CD4-positive, alpha-beta T cell treated with Interleukin-1 beta for 1 hour (primary cell): ENCODE measurements at regions not wholly inside any gene's neighbourhood (a gene's known extent, or its start where the extent isn't known, plus 50 kb on each side); places are given as distances from the start of the nearest gene placed in this dataset.
A peak's percentile ranks its signal among the peaks of the same experiment; 100 is the strongest.

ENCODE experiments used
- DNase-seq, 2 donors: peaks; one replicate each; pipeline ENCODE4 v3.0.0-alpha.2; 2020 to 2022

DNA sequence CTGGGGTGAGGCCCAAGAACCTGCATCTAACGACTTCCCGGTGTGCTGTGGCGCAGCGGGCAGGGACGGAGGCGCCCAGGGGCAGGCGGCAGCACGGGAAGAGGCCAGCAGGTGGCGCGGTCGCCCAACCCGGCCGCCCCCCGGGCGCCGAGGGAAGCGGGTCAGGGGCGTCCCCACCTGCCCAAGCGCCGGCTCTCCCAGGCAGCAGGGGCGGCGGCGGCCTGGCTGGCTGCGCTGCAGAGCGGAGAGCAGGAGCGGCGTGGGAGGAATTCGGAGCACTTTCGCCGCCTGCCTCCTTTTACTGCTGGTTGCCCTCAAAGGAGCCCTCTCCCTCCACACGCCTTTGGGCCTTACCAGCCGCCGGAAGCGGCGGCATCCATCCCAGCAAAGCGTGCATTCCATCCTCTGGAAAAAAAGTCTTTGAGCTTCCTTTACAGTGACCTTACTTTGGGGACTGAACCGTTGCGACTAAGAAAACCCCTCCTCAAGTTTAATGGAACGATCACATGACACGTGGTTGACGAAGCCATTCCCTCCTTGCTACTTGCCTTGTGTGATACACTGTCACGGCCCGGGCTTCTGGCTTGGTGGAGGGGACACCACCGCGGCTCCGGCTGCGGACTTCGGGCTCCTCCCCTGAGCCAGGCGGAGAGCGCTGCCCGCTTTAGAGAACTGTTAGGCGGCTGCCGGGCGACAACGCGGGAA, 106.8 kb upstream of the CLMP start:
- DNase-seq, result peak; percentile 63 to 68

DNA sequence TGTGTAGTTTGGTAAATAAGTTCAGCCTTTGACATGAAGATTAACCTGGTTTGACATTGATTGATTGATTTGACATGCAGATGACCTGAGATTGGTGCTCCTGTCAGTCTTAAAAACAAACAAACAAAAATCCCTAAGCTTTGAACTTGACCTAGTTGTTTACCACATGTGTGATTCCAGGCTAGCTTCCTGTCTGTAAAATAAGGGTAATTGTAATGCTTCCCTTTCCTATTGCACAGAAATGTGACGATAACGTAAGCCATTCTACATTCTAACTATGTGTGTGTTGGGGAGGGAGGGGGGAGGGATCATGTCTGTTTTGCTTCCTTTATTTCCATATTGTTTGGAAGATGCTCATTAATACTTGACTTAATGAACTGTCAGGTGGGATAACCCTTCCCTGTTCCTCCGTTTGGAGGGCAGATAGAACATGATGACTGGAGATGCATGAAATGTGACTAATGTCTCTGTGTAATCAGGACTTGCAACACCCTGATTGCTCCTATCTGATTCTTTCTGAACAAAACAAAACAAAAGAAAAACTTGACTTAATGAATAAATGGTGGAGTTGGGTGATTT, 106.1 kb upstream of the CLMP start:
- DNase-seq, result no peak

DNA sequence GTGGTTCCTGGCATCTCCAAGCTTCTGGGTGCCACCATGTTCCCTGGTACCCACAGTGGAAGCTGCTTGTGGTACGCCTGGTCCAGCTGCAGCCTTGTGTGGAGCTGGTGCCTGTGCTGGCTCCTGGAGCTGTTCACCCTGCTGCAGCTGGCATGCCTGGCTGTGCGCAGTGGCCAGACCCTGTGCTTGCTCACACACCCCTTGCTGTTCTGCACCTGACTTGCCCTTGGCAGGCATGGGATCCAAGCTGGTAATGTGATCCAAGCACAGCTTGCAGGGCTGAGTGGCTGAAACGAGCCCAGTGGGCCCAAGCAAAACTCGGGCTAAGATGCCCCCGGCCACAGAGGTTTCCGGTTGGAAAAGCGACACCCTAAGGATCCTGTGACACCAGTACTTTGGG, 104.7 kb upstream of the CLMP start:
- DNase-seq, result no peak

DNA sequence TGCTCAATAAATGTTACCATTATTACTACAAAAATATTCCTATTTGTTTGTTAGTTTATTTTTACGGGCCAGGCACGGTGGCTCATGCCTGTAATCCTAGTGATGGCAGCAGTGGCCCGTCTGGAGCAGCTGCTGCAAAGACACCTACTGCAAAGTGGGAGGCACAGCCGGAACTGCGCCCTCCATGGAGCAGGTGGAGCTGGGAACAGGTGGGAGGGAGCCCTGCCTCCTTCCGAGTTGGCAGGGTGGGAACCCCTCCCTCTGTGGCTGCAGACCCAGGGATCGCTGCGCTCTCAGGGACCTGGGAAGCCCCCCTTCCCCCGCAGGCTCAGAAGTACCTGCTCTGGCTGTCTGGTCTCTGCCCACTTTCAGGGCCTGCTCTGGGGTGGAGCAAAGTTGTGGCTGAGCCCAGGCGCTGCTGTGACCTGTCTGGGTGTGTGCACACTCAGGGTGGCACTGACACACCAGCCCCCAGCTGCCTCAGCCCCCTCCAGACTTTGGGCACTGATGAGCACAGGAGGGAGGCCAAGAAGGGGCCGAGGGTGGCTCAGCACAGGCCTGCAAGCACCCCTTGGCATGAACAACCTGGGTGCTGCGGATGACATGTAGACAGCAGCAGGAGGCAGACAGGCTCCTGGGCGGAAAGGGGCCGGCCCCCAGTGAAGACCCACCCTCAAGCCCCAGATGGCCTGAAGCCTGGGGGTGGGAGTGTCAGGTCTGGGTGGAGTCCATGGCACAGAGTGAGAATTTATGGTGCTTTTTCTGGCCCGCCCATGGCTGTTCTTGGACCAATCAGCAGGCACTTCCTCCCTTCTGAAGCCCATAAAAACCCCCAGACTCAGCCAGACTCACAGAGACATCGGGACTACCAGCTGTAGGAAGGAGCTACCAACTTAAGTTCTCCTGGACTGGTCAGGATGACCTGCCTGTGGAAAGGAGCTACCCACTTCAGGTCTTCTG, 103.7 kb upstream of the CLMP start:
- no peak for DNase-seq

DNA sequence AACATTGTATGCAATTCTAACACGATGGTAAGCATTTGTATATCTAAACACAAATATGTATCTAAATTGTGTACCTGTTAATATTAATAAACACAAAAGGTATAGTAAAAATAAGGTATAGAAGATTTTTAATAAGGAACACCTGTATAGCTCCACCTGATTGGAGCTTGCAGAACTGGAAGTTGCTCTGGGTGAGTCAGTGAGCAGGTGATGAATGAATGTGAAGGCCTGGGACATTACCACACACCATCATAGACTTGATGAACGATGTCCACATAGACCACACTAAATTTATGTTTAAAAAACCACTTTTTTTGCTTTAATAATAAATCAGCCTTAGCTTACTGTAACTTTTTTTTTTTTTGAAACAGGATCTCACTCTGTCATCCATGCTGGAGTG, 97.6 kb upstream of the CLMP start:
- no peak for DNase-seq

DNA sequence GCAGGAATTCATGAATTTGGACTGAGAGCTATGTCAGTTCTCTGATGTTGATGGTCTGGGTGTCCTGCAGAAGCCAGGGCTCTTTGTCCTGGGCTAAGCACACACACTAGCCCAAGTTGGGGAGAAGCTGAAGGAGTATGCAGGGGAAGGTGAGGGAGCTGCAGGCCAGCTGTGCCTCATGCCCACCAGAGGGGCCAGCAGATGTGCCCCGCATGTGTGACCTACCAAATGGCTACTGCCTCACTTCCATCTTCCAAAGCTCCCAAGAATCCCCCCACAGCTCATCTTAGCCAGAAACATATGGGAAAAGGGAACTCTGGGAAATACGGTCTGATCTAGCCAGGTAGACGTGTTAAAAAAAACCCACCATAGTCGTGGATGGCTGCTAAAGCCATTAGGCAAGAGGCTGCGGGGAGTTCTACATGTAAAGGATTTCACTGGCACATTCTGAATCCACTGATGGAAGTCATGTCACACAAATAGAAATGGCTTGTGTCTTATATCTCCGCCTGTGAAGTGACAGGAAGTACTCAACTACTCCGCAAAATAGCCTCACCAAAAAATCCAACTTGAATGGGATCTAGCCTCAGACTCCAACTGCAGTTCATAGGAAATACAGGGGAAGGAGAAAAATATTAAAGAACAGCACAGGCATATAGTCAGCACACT, 96.3 kb upstream of the CLMP start:
- no peak for DNase-seq

DNA sequence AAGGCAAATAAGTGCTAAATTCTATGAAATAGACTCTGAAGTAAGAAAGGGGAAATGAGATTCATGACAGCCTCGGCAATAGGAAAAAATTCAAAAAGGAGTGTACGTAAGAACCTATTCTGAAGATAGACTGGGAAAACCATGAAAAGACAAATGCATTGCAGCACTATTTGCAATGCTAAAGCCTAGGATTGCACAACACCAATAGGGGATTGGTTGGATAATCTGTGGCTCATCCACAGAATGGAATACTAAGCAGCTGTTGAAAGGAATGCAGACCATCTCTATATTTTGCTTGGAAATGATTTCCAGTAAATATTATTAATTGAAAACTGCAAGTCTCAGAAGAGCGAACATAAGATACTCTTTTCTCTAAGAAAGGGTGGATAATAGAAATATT, 91.7 kb upstream of the CLMP start:
- DNase-seq, result no peak

DNA sequence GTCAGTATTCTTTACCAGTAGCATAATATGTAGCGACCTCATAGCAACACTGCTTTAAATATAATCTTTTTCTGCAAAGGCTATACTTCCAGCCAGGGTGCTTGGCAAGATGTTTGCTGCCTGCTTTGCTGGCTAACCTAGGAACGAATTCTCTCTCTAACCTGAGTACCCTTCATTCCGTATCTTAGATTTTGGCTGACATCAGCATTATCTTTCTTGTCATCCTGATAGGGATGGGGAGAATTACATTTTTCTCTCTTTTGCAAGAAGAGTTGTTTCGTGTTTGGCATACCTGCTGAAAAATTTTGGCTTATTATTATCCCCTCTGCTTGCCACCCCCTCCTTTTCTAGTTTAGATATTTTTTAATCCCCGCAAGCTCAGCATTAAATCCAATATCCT, 91.2 kb upstream of the CLMP start:
- DNase-seq, result no peak

DNA sequence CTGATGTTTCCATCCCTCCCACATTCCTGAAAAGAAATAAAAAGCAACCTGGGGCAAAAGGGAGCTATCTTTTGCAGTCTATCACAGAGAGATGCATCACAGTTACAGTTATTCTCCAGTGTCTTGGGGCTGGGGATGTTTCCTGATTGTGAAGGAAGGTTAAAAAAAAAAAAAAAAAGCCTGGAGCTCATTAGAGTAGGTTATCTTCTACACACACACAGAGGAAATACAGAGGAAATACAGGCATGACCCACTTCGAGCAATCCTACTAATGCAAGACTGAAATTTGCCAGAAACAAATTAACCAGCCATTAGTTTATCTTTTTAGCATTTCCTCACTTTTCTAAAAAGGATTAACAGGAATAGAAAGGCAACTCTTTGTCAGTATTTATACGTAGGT, 89.4 kb upstream of the CLMP start:
- DNase-seq, result no peak

DNA sequence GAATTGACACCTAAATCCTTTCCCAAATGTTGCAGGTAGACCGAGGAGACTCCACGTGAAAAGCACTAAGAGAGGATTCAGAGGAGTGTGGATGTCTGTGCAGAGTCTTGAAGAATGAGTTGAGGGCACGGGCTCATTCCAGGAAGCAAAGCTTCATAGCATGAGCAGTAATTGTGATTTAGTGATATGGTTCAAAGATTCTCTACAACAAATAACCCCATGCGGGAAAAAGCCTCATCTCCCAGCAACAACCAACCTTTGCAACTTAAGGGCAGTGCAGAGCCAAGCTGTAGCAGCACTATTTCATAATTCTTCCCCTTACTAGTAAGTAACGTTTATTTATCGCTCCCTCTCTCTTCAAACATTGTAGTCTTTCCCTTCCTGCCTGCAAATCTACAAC, 87.5 kb upstream of the CLMP start:
- no peak for DNase-seq

DNA sequence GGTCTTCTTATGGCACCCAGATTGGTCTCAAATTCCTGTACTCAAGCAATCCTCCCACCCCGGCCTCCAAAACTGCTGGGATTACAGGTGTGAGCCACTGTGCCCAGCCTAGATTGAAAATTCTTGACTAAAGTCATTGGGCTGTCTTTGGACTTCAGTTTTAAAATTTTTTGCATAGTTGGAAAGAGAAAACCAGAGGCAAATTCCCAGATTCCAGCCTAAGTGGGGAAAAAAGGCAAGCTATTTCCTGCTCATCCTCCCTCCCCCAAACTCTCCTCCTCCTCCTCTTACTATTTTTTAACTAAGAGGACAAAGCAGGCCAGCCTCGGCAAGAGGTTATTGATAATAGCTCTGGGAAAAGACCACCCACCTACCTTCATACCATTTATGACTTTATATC, 78.6 kb upstream of the CLMP start:
- no peak for DNase-seq

DNA sequence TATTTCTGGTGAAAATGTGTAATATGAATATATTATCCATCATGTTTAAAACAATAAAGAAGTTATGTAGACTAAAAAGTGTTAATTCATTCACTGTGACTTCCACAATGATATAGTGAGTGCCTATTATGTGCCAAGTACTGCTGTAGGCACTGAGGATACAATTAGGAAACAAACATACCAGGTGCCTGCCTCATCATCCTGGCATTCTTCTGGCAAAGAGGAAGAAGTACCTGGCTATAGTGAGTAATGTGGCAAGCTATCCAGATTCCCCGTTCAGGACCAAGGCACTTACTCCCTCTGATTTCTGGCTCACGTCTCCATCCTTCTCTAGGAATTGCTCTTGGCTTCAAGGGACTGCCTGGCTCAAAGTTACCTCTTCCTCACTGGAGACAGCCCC, 77.5 kb upstream of the CLMP start:
- DNase-seq, result no peak

DNA sequence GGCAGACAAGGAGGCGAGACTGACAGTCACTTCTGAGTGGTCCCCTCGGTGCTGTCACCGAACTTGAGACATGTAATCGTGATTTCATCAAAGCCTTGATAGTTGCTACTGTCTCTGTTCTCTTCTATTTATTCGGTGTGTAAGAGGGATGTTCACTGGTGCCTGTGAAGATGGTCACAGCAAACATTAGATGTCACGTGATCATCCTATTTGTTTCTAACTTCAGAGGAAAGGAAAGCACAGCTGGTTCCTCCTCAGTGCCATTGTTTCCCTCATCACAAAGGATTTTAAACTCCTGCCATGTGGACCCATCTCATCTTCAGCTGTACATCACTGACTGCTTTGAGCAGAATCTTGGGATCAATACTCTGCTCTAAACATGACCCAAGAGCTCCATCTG, 73.1 kb upstream of the CLMP start:
- no peak for DNase-seq

DNA sequence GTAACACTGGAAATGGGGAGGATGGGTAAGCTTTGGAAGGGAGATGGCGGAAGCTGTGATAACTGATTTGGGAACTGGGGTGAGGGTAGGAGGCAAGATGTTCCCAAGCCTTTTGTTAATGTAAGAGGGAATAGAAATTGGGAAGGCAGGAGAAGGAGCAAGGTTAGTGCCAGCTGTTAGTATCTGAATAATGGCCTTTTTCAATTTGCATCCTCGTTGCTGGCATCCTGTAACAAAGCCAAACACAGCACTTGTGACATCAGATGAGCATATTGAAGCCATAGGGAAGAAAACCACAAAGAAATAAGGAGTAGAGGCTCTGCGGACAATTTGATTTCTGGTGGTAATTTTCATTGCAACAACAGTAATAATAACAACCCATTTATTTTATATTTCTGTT, 70.9 kb upstream of the CLMP start:
- DNase-seq, result no peak

DNA sequence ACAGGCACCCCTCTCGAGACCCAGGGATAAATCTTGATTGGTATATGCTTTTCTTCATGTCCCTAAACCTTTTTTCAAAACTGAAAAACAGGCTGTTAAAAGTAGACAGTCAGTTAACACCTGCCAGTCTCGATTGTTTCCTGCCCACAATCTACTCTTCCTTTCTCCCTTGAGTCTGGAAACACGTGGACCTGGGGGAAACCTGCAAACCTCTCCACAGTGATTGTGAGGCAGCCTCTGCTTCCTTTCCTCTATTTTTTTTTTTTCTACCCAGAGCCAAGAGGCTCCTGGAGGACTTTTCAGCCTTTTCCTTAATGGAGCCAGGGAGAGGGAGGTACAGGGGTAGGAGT, 69.4 kb upstream of the CLMP start:
- no peak for DNase-seq

DNA sequence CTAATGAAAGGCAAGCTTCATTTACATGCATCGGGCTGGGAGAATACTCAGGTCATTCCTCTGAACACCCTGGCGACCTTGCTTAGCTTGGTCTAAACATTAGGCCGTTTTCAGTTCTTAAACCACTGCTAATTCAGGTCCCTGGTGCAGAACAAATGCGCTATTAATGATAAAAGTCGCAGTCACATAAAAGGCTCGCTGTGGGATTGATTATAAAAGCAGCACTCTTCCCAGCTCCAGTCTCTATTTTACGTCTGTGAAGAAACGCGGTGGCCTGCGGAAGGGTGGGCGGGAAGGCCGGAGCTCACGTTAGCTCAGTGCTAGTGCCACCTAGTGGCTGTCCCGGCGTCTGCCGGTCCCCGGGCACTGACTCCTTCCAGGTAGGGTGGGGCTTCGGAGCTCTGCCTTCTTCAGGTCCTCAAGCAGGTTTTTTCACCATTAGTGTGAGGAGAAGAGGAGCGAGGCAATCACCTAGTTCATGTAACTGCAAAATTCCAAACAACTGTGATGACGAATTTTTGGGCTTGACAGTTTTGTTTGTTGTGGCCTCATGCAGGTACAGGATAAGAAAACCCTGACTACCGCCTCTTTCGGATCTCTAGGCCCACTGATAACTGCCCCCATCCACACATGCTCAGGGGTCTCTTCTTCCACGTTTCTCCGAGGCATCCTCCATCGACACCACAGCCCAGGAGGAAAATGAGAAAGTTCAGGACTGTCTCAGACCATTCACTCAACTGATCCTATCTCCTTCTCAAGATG, 66.5 kb upstream of the CLMP start:
- peak; percentile 47 to 54 for DNase-seq

DNA sequence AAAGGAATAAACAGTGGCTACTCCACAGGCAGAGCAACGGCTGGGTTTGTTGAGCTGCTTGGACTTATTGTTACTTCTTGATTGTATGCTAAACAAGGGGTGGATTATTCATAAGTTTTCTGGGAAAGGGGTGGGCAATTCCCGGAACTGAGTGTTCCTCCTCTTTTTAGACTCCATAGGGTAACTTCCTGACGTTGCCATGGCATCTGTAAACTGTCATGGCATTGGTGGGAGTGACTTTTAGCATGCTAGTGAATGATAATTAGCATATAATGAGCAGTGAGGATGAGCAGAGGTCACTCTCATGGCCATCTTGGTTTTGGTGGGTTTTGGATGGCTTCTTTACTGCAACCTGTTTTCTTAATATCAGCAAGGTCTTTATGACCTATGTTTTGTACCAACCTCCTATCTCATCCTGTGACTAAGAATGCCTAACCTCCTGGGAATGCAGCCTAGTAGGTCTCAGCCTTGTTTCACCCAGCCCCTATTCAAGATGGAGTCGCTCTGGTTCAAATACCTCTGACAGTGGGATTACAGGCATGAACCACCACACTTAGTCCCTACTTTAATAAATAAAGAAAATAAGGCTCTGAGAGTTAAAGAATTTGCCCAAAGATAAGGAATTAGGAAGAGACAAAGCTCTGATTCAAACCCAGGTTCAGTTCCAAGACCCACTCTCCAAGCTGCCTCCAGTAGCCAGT, 65.6 kb upstream of the CLMP start:
- DNase-seq, result no peak

DNA sequence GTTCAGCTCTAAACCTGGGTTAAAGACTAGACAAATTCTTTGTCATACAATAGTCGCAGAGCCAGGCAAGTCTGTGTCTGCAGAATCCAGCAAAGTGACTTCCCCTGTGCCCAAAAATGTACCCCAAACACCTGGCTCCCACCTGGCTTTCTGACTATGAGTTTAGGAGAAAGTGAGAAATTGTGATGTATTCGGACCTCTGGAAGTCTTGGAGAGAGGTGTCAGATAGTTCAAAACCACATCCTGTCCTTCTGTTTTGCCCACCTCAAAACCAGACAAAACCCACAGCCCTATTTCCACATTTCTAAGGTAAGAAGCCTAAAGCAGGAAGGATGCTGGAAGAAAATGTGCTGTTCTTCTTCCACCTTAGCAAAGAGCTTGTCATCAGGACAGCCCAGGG, 63.8 kb upstream of the CLMP start:
- DNase-seq, result no peak

DNA sequence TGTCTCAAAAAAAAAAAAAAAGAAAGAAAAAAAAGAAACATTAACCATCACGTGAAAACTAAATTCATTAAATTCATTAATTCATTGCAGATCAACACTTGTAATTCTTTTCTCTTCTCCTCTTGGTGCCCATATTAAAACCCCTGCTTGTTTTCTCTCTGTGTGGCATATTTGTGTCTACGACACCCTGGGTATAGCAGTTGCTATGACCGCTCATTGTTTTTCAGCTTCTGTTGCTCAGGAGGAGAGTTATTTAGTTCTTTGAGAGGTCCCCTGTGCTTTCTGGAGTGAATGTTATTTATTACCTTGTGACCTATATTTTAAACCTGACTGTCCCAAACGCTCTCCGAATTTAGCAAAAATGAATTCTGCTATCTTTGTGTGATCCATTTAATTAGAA, 62.3 kb upstream of the CLMP start:
- no peak for DNase-seq

DNA sequence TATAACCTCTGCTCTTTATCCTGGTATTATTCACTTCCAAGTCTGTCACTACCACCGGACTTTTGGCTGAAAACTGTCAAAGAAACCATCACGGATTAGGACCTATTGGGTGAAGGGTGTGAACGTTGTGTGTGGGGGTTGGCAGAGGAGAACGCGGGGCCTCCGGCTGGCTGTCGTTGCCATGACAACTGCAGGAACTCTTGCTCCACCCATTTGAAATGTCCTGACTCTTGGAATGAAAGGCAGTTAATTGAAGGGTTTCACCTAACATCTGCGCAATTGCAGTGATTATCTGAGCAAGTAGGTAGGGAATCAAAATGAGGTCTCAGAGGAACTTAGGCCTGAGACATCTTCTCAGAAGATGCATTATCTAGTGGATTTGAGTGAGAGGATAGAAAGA, 60.9 kb upstream of the CLMP start:
- no peak for DNase-seq

DNA sequence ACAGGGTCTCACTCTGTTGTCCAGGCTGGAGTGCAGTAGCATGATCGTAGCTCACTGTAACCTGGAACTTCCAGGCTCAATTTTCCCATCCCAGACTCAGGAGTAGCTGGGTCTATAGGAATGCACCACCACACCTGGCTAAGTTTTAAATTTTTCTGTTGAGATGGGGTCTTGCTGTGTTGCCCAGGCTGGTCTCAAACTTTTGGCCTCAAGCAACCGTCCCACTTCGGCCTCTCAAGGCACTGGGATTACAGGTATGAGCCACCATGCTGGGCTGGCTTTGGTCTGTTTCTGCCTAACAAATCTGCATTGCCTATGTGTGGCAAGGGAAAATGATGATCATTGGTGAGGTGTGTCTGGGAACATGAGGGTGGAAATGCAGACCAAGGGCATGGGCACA, 59.3 kb upstream of the CLMP start:
- no peak for DNase-seq

DNA sequence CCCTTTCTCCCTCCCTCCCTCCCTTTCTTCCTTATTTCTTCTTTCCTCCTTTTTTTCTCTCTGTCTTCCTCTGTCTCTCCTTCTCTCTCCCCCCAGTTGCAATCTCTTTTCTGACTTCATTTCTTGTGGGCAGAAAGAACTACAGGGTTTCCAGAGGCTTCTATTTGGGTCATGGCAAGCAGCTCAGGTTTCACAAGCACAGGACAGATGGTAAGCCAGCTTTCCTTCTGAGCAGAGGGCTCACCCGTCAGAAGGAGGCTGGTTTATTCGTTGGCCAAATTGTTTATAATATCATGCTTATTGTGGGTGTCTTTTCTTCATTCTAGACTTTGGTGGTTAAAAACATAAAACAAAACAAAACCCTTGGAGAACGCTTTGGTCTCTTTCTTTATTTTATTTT, 58.9 kb upstream of the CLMP start:
- DNase-seq, result no peak
